Activated CD8-positive, alpha-beta T cell treated with anti-CD3 and anti-CD28 coated beads for 36 hours (primary cell): ENCODE measurements at regions not wholly inside any gene's neighbourhood (a gene's known extent, or its start where the extent isn't known, plus 50 kb on each side); places are given as distances from the start of the nearest gene placed in this dataset.

ENCODE experiments used
- ATAC-seq: fragments of 200-7000 bp; cut with Tn5 transposase; one replicate; pipeline ENCODE4 v1.10.0; 2021; ENCODE audit warnings: mild to moderate bottlenecking, moderate library complexity
- CTCF ChIA-PET: fragments of 350-600 bp; sonication (Branson Sonifier 250); formaldehyde crosslinking; loops from one replicate; lab custom pipeline; 2021; ENCODE audit warnings: antibody characterized with exemption; lab: Charles Lee
- POLR2A ChIA-PET: fragments of 350-600 bp; sonication (Branson Sonifier 250); formaldehyde crosslinking; loops from one replicate; lab custom pipeline; 2021; ENCODE audit warnings: antibody characterized with exemption; lab: Charles Lee
- DNase-seq: peaks from one replicate; pipeline ENCODE4 v3.0.0-alpha.2; 2020
- H3K27ac Mint-ChIP-seq: one replicate; pipeline ENCODE4 v1.8.0; 2021; ENCODE audit warnings: mild to moderate bottlenecking, mixed read lengths
- H3K27me3 Mint-ChIP-seq: one replicate; pipeline ENCODE4 v1.8.0; 2021; ENCODE audit warnings: mixed read lengths
- H3K36me3 Mint-ChIP-seq: one replicate; pipeline ENCODE4 v1.8.0; 2021; ENCODE audit warnings: low read depth, mixed read lengths
- H3K4me1 Mint-ChIP-seq: one replicate; pipeline ENCODE4 v1.8.0; 2021; ENCODE audit warnings: low read depth, mixed read lengths
- H3K4me3 Mint-ChIP-seq: one replicate; pipeline ENCODE4 v1.8.0; 2021; ENCODE audit warnings: mild to moderate bottlenecking, moderate library complexity, mixed read lengths
- H3K9me3 Mint-ChIP-seq: one replicate; pipeline ENCODE4 v1.8.0; 2021; ENCODE audit warnings: mixed read lengths
- intact Hi-C: fragments of 100-400 bp; cut with micrococcal nuclease; formaldehyde crosslinking; loops from one replicate; pipeline ENCODE4 v1.10.0; 2022
- TF ChIP-seq, protein P1 (sequence below): fragments of 200-600 bp; IDR thresholded peaks from one replicate; pipeline ENCODE4 v1.8.0; 2022; ENCODE audit warnings: antibody characterized with exemption, mild to moderate bottlenecking

DNA sequence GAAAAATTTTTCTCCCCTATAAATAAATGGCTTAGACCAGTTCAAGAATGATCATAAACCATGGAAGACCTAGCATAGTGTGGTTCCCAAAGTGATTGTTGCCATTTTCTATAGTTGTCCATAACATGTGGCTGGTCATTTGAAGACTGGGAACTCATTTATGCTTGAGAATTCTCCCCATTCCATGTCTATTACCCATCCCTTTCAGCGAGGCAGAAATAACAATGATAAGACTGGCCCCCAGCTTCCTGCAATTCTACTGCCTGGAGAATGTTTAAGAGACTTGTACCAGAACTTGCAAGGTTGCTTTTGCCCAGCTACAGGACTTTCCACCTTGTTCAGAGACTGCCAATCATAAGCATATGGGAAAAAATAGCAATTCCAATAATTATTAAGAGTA lies 146.5 kb upstream of the CDH11 start:
- H3K4me3 Mint-ChIP-seq, result no peak overlapping the region
- CTCF ChIA-PET, result no interaction called here

GRCh38 chr16:65263896-65264295 lies 142.0 kb upstream of the CDH11 start:
- Mint-ChIP-seq H3K27ac (no peak overlapping the region), H3K9me3 (peaks cover 4% of the 10 kb centered on the region), H3K4me3 (no peak overlapping the region), H3K27me3 (no peaks in the 10 kb centered on the region), H3K4me1 (no peaks in the 10 kb centered on the region), H3K36me3 (no peaks in the 10 kb centered on the region)
- TF ChIP-seq, protein P1, sequence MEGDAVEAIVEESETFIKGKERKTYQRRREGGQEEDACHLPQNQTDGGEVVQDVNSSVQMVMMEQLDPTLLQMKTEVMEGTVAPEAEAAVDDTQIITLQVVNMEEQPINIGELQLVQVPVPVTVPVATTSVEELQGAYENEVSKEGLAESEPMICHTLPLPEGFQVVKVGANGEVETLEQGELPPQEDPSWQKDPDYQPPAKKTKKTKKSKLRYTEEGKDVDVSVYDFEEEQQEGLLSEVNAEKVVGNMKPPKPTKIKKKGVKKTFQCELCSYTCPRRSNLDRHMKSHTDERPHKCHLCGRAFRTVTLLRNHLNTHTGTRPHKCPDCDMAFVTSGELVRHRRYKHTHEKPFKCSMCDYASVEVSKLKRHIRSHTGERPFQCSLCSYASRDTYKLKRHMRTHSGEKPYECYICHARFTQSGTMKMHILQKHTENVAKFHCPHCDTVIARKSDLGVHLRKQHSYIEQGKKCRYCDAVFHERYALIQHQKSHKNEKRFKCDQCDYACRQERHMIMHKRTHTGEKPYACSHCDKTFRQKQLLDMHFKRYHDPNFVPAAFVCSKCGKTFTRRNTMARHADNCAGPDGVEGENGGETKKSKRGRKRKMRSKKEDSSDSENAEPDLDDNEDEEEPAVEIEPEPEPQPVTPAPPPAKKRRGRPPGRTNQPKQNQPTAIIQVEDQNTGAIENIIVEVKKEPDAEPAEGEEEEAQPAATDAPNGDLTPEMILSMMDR, result no peak
- intact Hi-C loops, result no loop called here
- ChIA-PET POLR2A (no interaction called here), CTCF (interaction anchor here (0.9 kb wide), 1 partner anchor 10 kb away, joined by 3 read pairs; no protein-coding TSS in a partner anchor)
- DNase-seq, result no peak
- ATAC-seq, result no peak

More for the DNA sequence above, 146.5 kb upstream of the CDH11 start:
- TF ChIP-seq, protein P1, result no peak
- POLR2A ChIA-PET, result no interaction called here
- Mint-ChIP-seq H3K27ac (no peak overlapping the region), H3K36me3 (no peaks in the 10 kb centered on the region), H3K4me1 (no peaks in the 10 kb centered on the region), H3K9me3 (peaks cover 6% of the 10 kb centered on the region), H3K27me3 (no peaks in the 10 kb centered on the region)
- intact Hi-C loops, result no loop called here
- ATAC-seq, result no peak
- DNase-seq, result no peak

DNA sequence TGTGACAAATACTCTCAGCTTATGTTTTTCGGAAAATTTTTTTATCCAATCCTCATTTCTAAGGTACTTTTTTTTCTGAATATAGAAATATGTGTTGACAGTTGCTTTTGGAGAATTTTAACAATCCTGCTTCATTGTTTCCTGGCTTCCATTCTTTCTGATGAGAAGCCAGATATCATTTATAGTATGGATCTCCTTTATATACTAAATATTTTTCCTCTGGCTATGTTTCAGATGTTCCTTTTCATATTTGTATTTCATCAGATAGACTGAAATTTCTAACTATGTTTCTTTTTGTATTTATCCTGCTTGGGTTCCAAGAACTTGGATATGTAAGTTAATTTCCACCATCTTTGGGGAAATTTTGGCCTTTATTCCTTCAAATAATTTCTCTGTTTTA lies 138.9 kb upstream of the CDH11 start:
- DNase-seq (no peak), ATAC-seq (no peak)
- no peak overlapping the region for H3K27ac Mint-ChIP-seq
- H3K9me3 Mint-ChIP-seq, result peaks cover 4% of the 10 kb centered on the region
- intact Hi-C loops, result no loop called here
- H3K27me3 Mint-ChIP-seq, result no peaks in the 10 kb centered on the region
- TF ChIP-seq, protein P1, result no peak
- no peaks in the 10 kb centered on the region for H3K4me1 Mint-ChIP-seq
- H3K4me3 Mint-ChIP-seq, result no peak overlapping the region
- CTCF ChIA-PET, result no interaction called here
- no peaks in the 10 kb centered on the region for H3K36me3 Mint-ChIP-seq
- POLR2A ChIA-PET, result no interaction called here

DNA sequence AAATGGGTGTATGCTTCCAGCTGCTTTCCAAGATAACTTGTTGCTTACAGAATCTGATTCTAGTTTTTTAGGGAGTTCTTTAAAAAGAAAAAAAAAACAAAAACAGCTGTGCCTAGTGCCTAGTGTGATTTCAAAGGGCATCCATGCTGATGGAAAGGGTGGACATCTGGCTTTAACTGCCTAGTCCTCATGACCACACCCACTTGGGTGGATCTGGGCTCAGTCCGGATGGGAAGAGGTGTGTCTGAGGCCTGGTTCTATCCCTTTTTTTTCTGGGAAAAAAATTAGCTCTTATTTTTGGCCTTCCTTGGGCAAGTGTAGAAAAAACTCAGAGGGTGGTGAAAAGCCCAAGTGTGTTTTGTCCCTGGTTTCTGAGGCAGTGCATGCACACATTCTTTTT lies 132.3 kb upstream of the CDH11 start:
- H3K27ac Mint-ChIP-seq, result no peak overlapping the region
- no peaks in the 10 kb centered on the region for H3K36me3 Mint-ChIP-seq
- H3K27me3 Mint-ChIP-seq, result no peaks in the 10 kb centered on the region
- intact Hi-C loops, result no loop called here
- POLR2A ChIA-PET, result no interaction called here
- H3K9me3 Mint-ChIP-seq, result peaks cover 4% of the 10 kb centered on the region
- no peak for ATAC-seq
- DNase-seq, result no peak
- CTCF ChIA-PET, result no interaction called here
- no peak overlapping the region for H3K4me3 Mint-ChIP-seq
- no peaks in the 10 kb centered on the region for H3K4me1 Mint-ChIP-seq
- TF ChIP-seq, protein P1, result no peak

- CTCF ChIA-PET, result no interaction called here
- H3K36me3 Mint-ChIP-seq, result no peaks in the 10 kb centered on the region
- H3K27ac Mint-ChIP-seq, result no peak overlapping the region
- POLR2A ChIA-PET, result no interaction called here
- intact Hi-C loops, result no loop called here
- H3K4me1 Mint-ChIP-seq, result no peaks in the 10 kb centered on the region
- H3K9me3 Mint-ChIP-seq, result peaks cover 2% of the 10 kb centered on the region
- H3K4me3 Mint-ChIP-seq, result no peak overlapping the region
- DNase-seq (no peak), ATAC-seq (no peak)
- TF ChIP-seq, protein P1, result no peak
- no peaks in the 10 kb centered on the region for H3K27me3 Mint-ChIP-seq
Observed at GRCh38 chr16:65249768-65250167, 127.9 kb upstream of the CDH11 start.
